ELF-1 (cell line): ENCODE measurements at regions not wholly inside any gene's neighbourhood (a gene's known extent, or its start where the extent isn't known, plus 50 kb on each side); places are given as distances from the start of the nearest gene placed in this dataset.

Experiments used
- DNase-seq: peaks from one replicate; pipeline ENCODE4 v3.0.0-alpha.2; 2016; ENCODE audit warnings: low read depth, low spot score

- DNase-seq = no peak
These were observed 127.5 kb downstream of the SS18 start for GRCh38 chr18:25962919-25963318.

- DNase-seq = no peak
These were observed 128.2 kb downstream of the SS18 start for GRCh38 chr18:25962176-25962575.

GRCh38 chr18:25957017-25957416 lies 133.4 kb downstream of the SS18 start:
- no peak for DNase-seq

- DNase-seq = peak; percentile 71
These were observed 137.3 kb downstream of the SS18 start for GRCh38 chr18:25953111-25953510.

- DNase-seq = no peak
These were observed 140.1 kb downstream of the SS18 start for GRCh38 chr18:25950321-25950720.

- no peak for DNase-seq
These were observed 143.9 kb downstream of the SS18 start for GRCh38 chr18:25946540-25946939.

- no peak for DNase-seq
These were observed 155.1 kb downstream of the SS18 start for GRCh38 chr18:25935356-25935755.

- no peak for DNase-seq
These were observed 159.3 kb downstream of the SS18 start for GRCh38 chr18:25931126-25931525.

GRCh38 chr18:25929787-25930186 lies 160.6 kb downstream of the SS18 start:
- no peak for DNase-seq

- DNase-seq = no peak
These were observed 162.6 kb downstream of the SS18 start for GRCh38 chr18:25927830-25928229.

GRCh38 chr18:25923193-25923592 lies 167.2 kb downstream of the SS18 start:
- no peak for DNase-seq

GRCh38 chr18:25921677-25922421 lies 168.6 kb downstream of the SS18 start:
- DNase-seq = peak; percentile 72

GRCh38 chr18:25915907-25916306 lies 174.5 kb downstream of the SS18 start:
- DNase-seq = no peak

GRCh38 chr18:25898965-25899364 lies 191.4 kb downstream of the SS18 start:
- no peak for DNase-seq

GRCh38 chr18:25896956-25897355 lies 193.5 kb downstream of the SS18 start:
- DNase-seq = no peak

GRCh38 chr18:25896178-25896780 lies 194.1 kb downstream of the SS18 start:
- peak; percentile 16 for DNase-seq

GRCh38 chr18:25895518-25895917 lies 194.9 kb downstream of the SS18 start:
- DNase-seq = no peak

- no peak for DNase-seq
These were observed 204.1 kb downstream of the SS18 start for GRCh38 chr18:25886283-25886682.

GRCh38 chr18:25883091-25883490 lies 207.3 kb downstream of the SS18 start:
- DNase-seq = no peak

GRCh38 chr18:25881149-25881548 lies 209.3 kb downstream of the SS18 start:
- no peak for DNase-seq

- no peak for DNase-seq
These were observed 210.0 kb downstream of the SS18 start for GRCh38 chr18:25880441-25880840.

- no peak for DNase-seq
These were observed 214.0 kb downstream of the SS18 start for GRCh38 chr18:25876330-25876948.
